DND-41 (cell line): ENCODE measurements at regions not wholly inside any gene's neighbourhood (a gene's known extent, or its start where the extent isn't known, plus 50 kb on each side); places are given as distances from the start of the nearest gene placed in this dataset.
"Not testable (repeated sequence)": the region's sequence is repeated elsewhere in the genome, so short reads cannot be mapped to it uniquely, and the experiment has no call there.

Experiments
- CTCF ChIP-seq: IDR thresholded peaks from 2 replicates; pipeline ENCODE4 v1.5.1; 2012; ENCODE audit warnings: borderline replicate concordance, low read length, moderate library complexity, mild to moderate bottlenecking; ENCODE audit not compliant: poor library complexity, severe bottlenecking; ENCODE audit errors: extremely low read depth
- EZH2 ChIP-seq: IDR thresholded peaks from 3 replicates; pipeline ENCODE4 v1.6.1; 2012; ENCODE audit warnings: borderline replicate concordance, low read depth, mild to moderate bottlenecking, moderate library complexity, low read length, inconsistent platforms; ENCODE audit not compliant: severe bottlenecking

- TF ChIP-seq EZH2, CTCF: not testable (repeated sequence)
These were observed 284.5 kb downstream of the MDFIC start for GRCh38 chr7:115206374-115206773.
